Mucosa of rectum (tissue), 2 donors: ENCODE measurements at regions not wholly inside any gene's neighbourhood (a gene's known extent, or its start where the extent isn't known, plus 50 kb on each side); places are given as distances from the start of the nearest gene placed in this dataset.
"Not testable (repeated sequence)": the region's sequence is repeated elsewhere in the genome, so short reads cannot be mapped to it uniquely, and the experiment has no call there.

Source experiments
- H3K27ac ChIP-seq, 2 donors: one replicate each; pipeline ENCODE4 v1.7.0; 2013; ENCODE audit warnings: inconsistent platforms in 2 of 2, low read depth in 2 of 2, low read length in 2 of 2
- H3K27me3 ChIP-seq, 2 donors: one replicate each; pipeline ENCODE4 v1.7.0; 2013; ENCODE audit warnings: low read length in 2 of 2; ENCODE audit not compliant: control insufficient read depth in 2 of 2, insufficient read depth in 2 of 2
- H3K36me3 ChIP-seq, 2 donors: one replicate each; pipeline ENCODE4 v1.7.0; 2013; ENCODE audit warnings: low read length in 2 of 2; ENCODE audit not compliant: control insufficient read depth in 2 of 2, insufficient read depth in 2 of 2
- H3K4me1 ChIP-seq, 2 donors: one replicate each; pipeline ENCODE4 v1.7.0; 2013; ENCODE audit warnings: low read length in 2 of 2, mild to moderate bottlenecking in 1 of 2; ENCODE audit not compliant: control insufficient read depth in 2 of 2, insufficient read depth in 2 of 2
- H3K4me3 ChIP-seq, 2 donors: one replicate each; pipeline ENCODE4 v1.7.0; 2013; ENCODE audit warnings: low read length in 2 of 2
- H3K9ac ChIP-seq, 2 donors: one replicate each; pipeline ENCODE4 v1.7.0; 2013; ENCODE audit warnings: low read length in 2 of 2, low read depth in 1 of 2, mild to moderate bottlenecking in 1 of 2
- H3K9me3 ChIP-seq, 2 donors: one replicate each; pipeline ENCODE4 v1.7.0; 2013; ENCODE audit warnings: low read length in 2 of 2; ENCODE audit not compliant: control insufficient read depth in 2 of 2
- donor health status: healthy.
- donor health status: Normal muscosa, but diverticular disease.

GRCh38 chr6:126873791-126874190 is 244.7 kb upstream of the RSPO3 start:
- no peak overlapping the region for H3K4me3 ChIP-seq
- no peaks in the 10 kb centered on the region for H3K9me3 ChIP-seq
- H3K27ac ChIP-seq: no peak overlapping the region
- H3K4me1 ChIP-seq: no peaks in the 10 kb centered on the region
- H3K9ac ChIP-seq: no peak overlapping the region
- no peaks in the 10 kb centered on the region for H3K27me3 ChIP-seq
- H3K36me3 ChIP-seq: no peaks in the 10 kb centered on the region

- Histone ChIP-seq H3K9ac (no peak overlapping the region), H3K27me3 (no peaks in the 10 kb centered on the region), H3K9me3 (no peaks in the 10 kb centered on the region), H3K4me1 (no peaks in the 10 kb centered on the region), H3K36me3 (no peaks in the 10 kb centered on the region), H3K4me3 (no peak overlapping the region), H3K27ac (no peak overlapping the region)
Measured at GRCh38 chr6:126876446-126876845, 242.0 kb upstream of the RSPO3 start.

- H3K4me1 ChIP-seq: no peaks in the 10 kb centered on the region
- H3K36me3 ChIP-seq: no peaks in the 10 kb centered on the region
- no peaks in the 10 kb centered on the region for H3K9me3 ChIP-seq
- no peaks in the 10 kb centered on the region for H3K27me3 ChIP-seq
- H3K27ac ChIP-seq: no peak overlapping the region
- no peak overlapping the region for H3K4me3 ChIP-seq
- H3K9ac ChIP-seq: no peak overlapping the region
Measured at GRCh38 chr6:126880964-126881363, 237.5 kb upstream of the RSPO3 start.

- Histone ChIP-seq H3K36me3 (no peaks in the 10 kb centered on the region), H3K27me3 (no peaks in the 10 kb centered on the region), H3K4me1 (no peaks in the 10 kb centered on the region), H3K9me3 (no peaks in the 10 kb centered on the region), H3K4me3 (no peak overlapping the region), H3K27ac (no peak overlapping the region), H3K9ac (no peak overlapping the region)
Measured at GRCh38 chr6:126886106-126886505, 232.4 kb upstream of the RSPO3 start.

GRCh38 chr6:126888727-126889725 is 229.4 kb upstream of the RSPO3 start:
- Histone ChIP-seq H3K4me3 (no peak overlapping the region), H3K27ac (no peak overlapping the region), H3K9me3 (no peaks in the 10 kb centered on the region), H3K27me3 (no peaks in the 10 kb centered on the region), H3K36me3 (no peaks in the 10 kb centered on the region), H3K4me1 (no peaks in the 10 kb centered on the region), H3K9ac (no peak overlapping the region)

GRCh38 chr6:126890055-126890454 is 228.4 kb upstream of the RSPO3 start:
- Histone ChIP-seq H3K4me3 (no peak overlapping the region), H3K27me3 (no peaks in the 10 kb centered on the region), H3K9ac (no peak overlapping the region), H3K9me3 (no peaks in the 10 kb centered on the region), H3K27ac (no peak overlapping the region), H3K4me1 (no peaks in the 10 kb centered on the region), H3K36me3 (no peaks in the 10 kb centered on the region)

- no peak overlapping the region for H3K27ac ChIP-seq
- no peaks in the 10 kb centered on the region for H3K27me3 ChIP-seq
- no peaks in the 10 kb centered on the region for H3K4me1 ChIP-seq
- H3K4me3 ChIP-seq: no peak overlapping the region
- no peaks in the 10 kb centered on the region for H3K9me3 ChIP-seq
- H3K9ac ChIP-seq: no peak overlapping the region
- H3K36me3 ChIP-seq: no peaks in the 10 kb centered on the region
Measured at GRCh38 chr6:126891158-126891557, 227.3 kb upstream of the RSPO3 start.

- not testable (repeated sequence) for H3K27ac ChIP-seq, H3K36me3 ChIP-seq, H3K9me3 ChIP-seq, H3K4me1 ChIP-seq, H3K27me3 ChIP-seq, H3K4me3 ChIP-seq, H3K9ac ChIP-seq
Measured at GRCh38 chr6:126892869-126893268, 225.6 kb upstream of the RSPO3 start.

GRCh38 chr6:126897758-126898157 is 220.7 kb upstream of the RSPO3 start:
- Histone ChIP-seq H3K9ac (no peak overlapping the region), H3K27me3 (no peaks in the 10 kb centered on the region), H3K4me1 (no peaks in the 10 kb centered on the region), H3K36me3 (no peaks in the 10 kb centered on the region), H3K9me3 (no peaks in the 10 kb centered on the region), H3K4me3 (no peak overlapping the region), H3K27ac (no peak overlapping the region)

GRCh38 chr6:126904176-126904575 is 214.3 kb upstream of the RSPO3 start:
- Histone ChIP-seq H3K9ac (no peak overlapping the region), H3K27ac (no peak overlapping the region), H3K27me3 (no peaks in the 10 kb centered on the region), H3K4me3 (no peak overlapping the region), H3K36me3 (no peaks in the 10 kb centered on the region), H3K9me3 (no peaks in the 10 kb centered on the region), H3K4me1 (no peaks in the 10 kb centered on the region)
